ENCODE measurements at regions not wholly inside any gene's neighbourhood (a gene's known extent, or its start where the extent isn't known, plus 50 kb on each side); places are given as distances from the start of the nearest gene placed in this dataset.
"Not testable (repeated sequence)": the region's sequence is repeated elsewhere in the genome, so short reads cannot be mapped to it uniquely, and the experiment has no call there.

DNA sequence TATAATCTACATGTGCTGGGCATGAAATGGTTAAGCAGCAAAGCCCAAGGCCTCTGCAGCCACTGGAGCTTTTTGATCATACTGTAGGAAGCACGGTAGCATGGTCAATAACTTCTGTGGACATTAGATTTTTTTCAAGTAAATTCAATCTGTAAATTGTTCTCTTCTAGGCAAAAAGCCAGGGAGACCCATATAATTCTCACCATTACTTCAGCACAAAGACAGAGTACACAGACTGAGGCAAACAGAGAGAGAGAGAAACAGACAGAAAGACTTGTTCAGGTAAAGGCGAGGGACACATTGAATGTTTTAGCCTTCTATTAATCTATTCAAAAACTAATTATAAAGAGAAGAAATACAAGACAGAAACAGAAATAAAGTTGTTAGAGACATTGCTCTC, 349.4 kb downstream of the RFC3 start:
- no peak for DNase-seq (ENCODE audit: low spot score)

GRCh38 chr13:34172048-34172447, 354.1 kb downstream of the RFC3 start:
- DNase-seq (ENCODE audit: low spot score), result no peak

GRCh38 chr13:34174671-34175145, 356.8 kb downstream of the RFC3 start:
- DNase-seq (ENCODE audit: low spot score), result no peak

DNA sequence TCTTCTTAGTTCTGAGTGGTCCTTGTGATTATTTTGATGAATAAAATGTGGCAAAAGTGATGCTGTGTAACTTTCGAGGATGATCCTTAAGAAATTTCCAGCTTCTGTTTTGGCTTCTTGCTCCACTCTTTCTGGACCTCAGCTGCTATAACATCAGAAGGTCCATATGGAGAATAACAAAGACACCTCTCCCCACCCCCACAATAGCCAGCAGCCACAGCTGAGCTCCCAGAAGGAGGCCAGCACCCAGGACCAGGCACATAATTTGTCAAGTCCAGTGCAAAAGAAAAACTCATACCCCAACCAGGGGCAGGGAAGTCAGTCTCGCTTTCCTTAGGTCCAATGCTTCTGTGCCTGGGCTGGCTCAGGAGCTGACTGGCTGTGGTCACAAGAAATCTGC, 357.6 kb downstream of the RFC3 start:
- no peak for DNase-seq (ENCODE audit: low spot score)

DNA sequence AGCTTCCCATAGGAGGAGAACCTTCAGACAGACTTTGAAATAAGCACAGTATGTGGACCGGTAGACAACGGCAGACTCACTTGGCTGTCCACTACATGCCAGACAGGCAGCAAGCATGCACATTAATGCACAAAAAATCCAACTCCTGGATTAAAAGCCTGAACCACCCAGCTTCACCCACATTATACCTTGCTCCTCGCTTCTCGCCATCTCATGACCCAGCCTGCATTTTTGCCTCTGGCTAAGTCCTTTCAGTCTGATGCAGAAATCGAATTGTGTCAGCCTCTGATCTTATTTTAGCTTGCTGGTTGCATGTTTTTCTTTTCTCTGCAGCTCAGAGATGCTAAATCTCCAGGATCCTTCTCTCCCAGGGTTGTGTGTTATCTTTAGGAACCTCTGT, 358.7 kb downstream of the RFC3 start:
- no peak for DNase-seq (ENCODE audit: low spot score)

DNA sequence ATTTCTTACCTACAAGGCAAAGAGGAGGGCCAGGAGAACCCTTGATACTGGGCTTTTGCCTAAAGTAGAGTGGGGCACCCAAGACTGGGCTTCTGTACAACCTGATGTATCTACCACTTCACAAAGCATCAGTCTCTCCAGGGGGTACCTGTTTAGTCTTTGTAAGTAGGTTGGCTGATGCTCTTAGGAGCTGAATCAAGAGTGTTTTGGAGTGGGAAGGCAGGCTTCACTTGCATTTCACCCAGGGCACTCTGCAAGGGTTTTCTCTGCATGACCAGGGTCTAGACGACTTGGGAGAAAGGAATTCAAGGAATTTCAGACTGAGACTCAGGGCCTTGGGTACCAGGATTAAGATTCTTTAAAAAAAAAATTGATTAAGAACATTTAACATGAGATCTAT, 361.5 kb downstream of the RFC3 start:
- no peak for DNase-seq (ENCODE audit: low spot score)

DNA sequence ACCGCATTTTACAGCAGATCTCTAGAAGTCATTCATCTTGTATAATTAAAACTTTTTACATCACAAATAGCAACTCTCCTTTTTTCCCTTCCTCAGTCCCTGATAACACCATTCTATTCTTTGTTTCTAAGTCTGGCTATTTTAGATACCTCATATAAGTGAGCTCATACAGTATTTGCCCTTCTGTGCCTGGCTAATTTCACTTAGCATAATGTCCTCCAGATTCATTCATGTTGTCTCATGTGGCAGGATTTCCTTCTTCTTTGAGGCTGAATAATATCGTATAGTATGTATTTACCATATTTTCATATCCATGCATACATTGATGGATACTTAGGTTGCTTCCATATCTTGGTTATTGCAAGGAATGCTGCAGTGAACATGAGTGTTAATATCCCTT, 362.0 kb downstream of the RFC3 start:
- DNase-seq (ENCODE audit: low spot score), result no peak

GRCh38 chr13:34181256-34181655, 363.3 kb downstream of the RFC3 start:
- DNase-seq (ENCODE audit: low spot score), result not testable (repeated sequence)

GRCh38 chr13:34189946-34190345, 372.0 kb downstream of the RFC3 start:
- no peak for DNase-seq (ENCODE audit: low spot score)

DNA sequence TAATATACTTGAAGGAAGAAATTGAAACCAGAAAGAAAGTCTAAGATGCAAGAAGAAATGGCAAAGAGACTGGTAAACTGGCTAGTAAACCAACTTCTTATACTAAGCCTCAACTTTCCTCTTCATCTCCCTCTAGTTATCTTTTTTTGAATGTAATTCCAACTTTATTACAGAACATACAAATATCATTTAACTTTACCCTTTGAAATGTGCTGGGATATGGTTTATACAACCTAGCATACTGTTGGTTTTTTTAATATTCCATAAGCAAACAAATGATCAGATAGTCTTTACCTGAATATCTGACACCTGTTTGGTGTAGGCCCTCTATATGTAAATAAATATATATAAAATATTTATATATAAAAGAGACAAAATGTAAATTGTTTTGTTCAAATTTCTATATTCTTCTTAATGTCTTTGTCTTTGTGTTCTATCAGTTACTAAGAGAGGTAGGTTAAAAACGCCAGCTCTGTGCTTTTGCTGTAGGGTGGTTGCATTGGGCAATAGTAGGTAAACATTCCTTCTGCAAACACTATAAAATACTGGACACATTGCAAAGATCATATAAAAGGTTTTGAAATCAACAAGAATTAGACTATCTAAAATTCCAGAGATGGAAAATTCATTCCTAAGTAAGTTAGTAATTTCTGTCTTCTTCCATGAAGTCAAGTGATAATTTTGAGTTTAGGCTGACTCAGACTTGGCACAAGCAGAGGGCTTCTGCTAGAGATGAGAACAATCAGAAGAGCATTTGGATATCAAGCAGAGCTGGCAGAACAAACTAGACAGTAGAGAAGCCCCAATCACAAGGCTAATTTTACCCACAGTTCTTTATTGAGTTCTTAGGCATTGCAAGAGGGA, 383.3 kb downstream of the RFC3 start:
- DNase-seq (ENCODE audit: low spot score), result no peak

- no peak for DNase-seq (ENCODE audit: low spot score)
These were observed 389.4 kb downstream of the RFC3 start for GRCh38 chr13:34207334-34207733.

DNA sequence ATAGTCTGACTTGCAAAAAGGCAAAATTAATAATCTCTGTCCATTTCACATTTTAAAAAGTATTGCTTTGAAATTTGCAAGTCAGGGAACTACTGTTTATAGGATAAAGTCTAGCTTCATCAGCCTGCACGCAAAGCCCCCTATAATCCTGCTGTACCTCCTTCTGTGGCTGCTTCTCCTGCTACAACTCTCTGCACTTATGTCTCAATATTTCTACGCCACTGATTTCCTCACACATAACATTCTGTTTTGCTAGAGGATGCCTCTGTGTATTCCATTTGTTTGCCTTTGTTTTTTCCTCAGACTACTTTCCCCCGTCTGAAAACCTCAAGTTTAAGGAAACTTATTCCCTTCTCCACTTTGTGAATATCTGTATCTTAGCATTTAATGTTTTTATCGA, 389.9 kb downstream of the RFC3 start:
- no peak for DNase-seq (ENCODE audit: low spot score)

DNA sequence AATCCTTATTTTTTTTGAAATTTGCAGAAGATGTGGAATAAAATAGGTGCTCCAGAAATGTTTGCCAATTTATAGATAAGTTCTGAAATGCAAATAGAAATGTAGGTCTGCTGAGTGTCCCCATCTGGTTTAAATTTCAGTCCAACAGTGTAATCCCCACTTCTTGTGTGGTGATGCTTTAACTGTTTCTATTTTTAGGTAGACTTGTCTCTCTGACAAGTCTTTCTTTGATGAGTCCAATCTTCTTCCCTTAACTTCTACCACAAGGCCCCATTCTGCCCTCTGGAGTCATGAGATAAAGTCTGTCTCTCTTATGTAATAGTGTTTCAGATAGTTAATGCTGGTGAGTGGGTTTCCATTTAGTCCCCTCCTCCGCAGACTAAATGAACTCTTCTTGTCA, 390.4 kb downstream of the RFC3 start:
- DNase-seq (ENCODE audit: low spot score), result no peak

DNA sequence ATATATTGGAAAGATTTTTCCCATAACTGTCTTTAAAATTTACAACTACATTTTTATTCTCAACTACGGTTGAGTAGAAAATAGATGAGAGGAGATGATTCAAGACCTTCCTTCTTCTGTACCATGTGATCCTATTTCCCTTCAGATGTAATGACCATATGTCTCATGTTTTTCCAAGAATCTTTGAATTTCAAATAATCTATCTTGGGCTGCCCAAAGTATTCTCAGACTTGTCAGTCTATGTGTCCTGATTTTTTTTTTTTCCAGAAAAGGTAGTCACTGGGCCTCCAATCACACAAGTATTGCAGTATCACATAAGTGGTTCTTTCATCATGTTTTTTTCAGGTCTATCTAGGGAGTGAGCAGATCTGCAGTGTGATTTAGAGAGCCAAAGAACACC, 392.4 kb downstream of the RFC3 start:
- no peak for DNase-seq (ENCODE audit: low spot score)

DNA sequence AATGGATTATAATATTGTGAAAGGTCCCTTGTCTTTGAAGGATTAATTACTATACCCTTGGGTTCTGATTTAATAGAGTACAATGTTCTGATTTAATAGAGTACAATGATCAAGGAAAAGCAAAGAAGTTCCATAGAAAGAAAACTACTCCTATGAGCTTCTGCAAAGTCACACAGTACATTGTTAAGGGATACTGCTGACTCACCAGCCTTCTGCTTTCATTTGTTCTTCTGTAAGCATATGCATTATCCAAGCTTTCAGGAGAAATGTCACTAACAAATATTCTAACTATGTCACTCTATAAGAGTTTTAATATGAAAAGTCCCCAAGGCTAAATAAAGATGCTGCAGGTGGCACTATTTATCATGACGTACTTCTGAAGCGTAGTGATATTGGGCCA, 396.7 kb downstream of the RFC3 start:
- no peak for DNase-seq (ENCODE audit: low spot score)

GRCh38 chr13:34216256-34216655, 398.3 kb downstream of the RFC3 start:
- DNase-seq (ENCODE audit: low spot score), result no peak

- no peak for DNase-seq (ENCODE audit: low spot score)
These were observed 399.5 kb downstream of the RFC3 start for GRCh38 chr13:34217343-34218025.

DNA sequence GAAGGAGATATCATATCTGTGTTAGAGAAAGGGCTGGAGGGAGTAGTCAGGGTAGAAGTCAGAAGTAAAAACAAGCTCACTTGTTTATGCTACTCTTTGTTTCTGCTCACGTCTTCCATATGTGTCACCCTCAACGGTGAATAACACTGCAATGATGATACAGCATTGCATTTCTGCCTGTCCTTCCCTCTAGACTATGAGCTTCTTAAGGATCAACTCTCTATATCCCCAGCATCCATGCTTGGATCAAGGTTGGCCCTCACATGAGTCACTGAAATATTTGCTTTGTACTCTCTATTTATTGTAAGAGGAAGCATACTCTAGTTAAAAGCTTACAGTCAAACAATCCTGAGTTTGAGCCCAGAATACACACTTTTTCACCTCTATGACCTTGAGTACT, 406.0 kb downstream of the RFC3 start:
- no peak for DNase-seq (ENCODE audit: low spot score)

DNA sequence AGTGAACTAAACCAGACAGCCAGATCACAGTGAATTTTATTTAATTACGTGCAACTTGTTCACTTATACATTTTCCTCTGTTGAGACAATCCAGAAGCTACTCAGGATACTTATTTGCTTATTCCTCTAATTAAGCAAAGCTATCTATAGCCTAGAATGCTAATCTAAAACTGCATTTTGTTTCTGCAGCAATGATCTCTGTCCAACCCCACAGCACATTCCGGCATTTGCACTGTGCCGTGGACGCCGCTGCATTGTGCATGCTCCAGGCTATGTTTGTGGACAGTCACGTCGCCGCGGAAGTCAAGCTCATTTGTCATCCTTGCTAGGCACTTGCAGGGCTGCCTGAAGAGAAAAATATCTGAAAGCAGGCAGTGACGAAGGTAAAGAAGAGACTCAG, 406.9 kb downstream of the RFC3 start:
- DNase-seq (ENCODE audit: low spot score), result no peak

- DNase-seq (ENCODE audit: low spot score), result no peak
These were observed 412.3 kb downstream of the RFC3 start for GRCh38 chr13:34230271-34230670.

GRCh38 chr13:34241332-34241731, 423.4 kb downstream of the RFC3 start:
- DNase-seq (ENCODE audit: low spot score), result no peak

GRCh38 chr13:34243403-34243802, 425.5 kb downstream of the RFC3 start:
- no peak for DNase-seq (ENCODE audit: low spot score)

- no peak for DNase-seq (ENCODE audit: low spot score)
These were observed 428.6 kb downstream of the RFC3 start for GRCh38 chr13:34246511-34246910.

- no peak for DNase-seq (ENCODE audit: low spot score)
These were observed 429.6 kb downstream of the RFC3 start for GRCh38 chr13:34247596-34247995.

Data from CD4-positive, alpha-beta T cell treated with Interleukin-15 for 4 hours (primary cell).